ENCODE measurements at regions not wholly inside any gene's neighbourhood (a gene's known extent, or its start where the extent isn't known, plus 50 kb on each side); places are given as distances from the start of the nearest gene placed in this dataset.
"Not testable (repeated sequence)": the region's sequence is repeated elsewhere in the genome, so short reads cannot be mapped to it uniquely, and the experiment has no call there.

GRCh38 chr1:242670019-242670418 is 145.5 kb upstream of the PLD5 start:
- Mint-ChIP-seq H3K27ac (peak overlapping the region; percentile 51 to 86 (median 75)), H3K27me3 (ENCODE audit: low read depth) (no peaks in the 10 kb centered on the region), H3K4me3 (peak overlapping the region in 1 of 3 experiments; percentile 27), H3K36me3 (ENCODE audit: low read depth) (no peaks in the 10 kb centered on the region), H3K4me1 (peaks cover 17% of the 10 kb centered on the region), H3K9me3 (no peaks in the 10 kb centered on the region)
- TF ChIP-seq, protein P1, sequence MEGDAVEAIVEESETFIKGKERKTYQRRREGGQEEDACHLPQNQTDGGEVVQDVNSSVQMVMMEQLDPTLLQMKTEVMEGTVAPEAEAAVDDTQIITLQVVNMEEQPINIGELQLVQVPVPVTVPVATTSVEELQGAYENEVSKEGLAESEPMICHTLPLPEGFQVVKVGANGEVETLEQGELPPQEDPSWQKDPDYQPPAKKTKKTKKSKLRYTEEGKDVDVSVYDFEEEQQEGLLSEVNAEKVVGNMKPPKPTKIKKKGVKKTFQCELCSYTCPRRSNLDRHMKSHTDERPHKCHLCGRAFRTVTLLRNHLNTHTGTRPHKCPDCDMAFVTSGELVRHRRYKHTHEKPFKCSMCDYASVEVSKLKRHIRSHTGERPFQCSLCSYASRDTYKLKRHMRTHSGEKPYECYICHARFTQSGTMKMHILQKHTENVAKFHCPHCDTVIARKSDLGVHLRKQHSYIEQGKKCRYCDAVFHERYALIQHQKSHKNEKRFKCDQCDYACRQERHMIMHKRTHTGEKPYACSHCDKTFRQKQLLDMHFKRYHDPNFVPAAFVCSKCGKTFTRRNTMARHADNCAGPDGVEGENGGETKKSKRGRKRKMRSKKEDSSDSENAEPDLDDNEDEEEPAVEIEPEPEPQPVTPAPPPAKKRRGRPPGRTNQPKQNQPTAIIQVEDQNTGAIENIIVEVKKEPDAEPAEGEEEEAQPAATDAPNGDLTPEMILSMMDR (IDR thresholded peaks at IDR 0.05; ENCODE audit: unreplicated experiment in 3 of 3): no peak

DNA sequence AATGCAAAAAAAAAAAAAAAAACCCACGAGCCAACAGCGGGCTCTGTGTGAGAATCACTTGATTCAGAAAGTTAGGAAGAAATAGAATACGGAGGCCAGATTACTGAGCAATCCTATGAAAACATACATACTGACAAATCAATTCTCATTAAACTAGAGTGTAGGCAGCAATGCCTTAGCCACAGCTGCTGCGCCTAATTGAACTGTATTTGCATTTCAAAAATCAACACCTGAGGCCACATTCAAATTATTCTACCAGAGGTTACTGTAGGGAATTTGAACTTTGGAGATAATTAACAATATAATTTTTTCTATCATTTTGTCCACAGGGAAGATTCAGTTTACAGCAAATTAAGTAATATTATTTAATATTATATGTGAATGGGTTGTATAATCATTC is 138.4 kb upstream of the PLD5 start:
- H3K27me3 Mint-ChIP-seq (ENCODE audit: low read depth): peaks cover 5% of the 10 kb centered on the region
- H3K4me1 Mint-ChIP-seq: no peaks in the 10 kb centered on the region
- H3K36me3 Mint-ChIP-seq (ENCODE audit: low read depth): no peaks in the 10 kb centered on the region
- no peak overlapping the region for H3K27ac Mint-ChIP-seq
- no peak overlapping the region for H3K4me3 Mint-ChIP-seq
- TF ChIP-seq, protein P1 (IDR thresholded peaks at IDR 0.05; ENCODE audit: unreplicated experiment in 3 of 3): no peak
- no peaks in the 10 kb centered on the region for H3K9me3 Mint-ChIP-seq

DNA sequence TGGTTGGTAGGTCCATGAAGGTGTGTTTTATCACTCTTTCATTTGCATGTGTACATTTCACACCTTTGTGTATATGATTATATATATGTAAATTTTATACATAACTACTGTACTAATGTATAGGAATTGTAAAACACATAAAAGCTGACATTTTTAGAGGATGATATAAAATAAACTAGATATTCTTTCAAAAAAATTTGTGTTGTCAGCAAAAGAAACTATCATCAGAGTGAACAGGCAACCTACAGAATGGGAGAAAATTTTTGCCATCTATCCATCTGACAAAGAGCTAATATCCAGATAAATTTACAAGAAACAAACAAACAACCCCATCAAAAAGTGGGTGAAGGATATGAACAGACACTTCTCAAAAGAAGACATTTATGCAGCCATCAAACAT is 129.3 kb upstream of the PLD5 start:
- H3K36me3 Mint-ChIP-seq (ENCODE audit: low read depth); H3K27ac Mint-ChIP-seq; H3K4me1 Mint-ChIP-seq; H3K9me3 Mint-ChIP-seq; H3K4me3 Mint-ChIP-seq: not testable (repeated sequence)
- peaks cover 12% of the 10 kb centered on the region for H3K27me3 Mint-ChIP-seq (ENCODE audit: low read depth)

- H3K9me3 Mint-ChIP-seq: peaks cover 5% of the 10 kb centered on the region
- peaks cover 13% of the 10 kb centered on the region for H3K27me3 Mint-ChIP-seq (ENCODE audit: low read depth)
- no peaks in the 10 kb centered on the region for H3K36me3 Mint-ChIP-seq (ENCODE audit: low read depth)
- H3K27ac Mint-ChIP-seq: no peak overlapping the region
- no peaks in the 10 kb centered on the region for H3K4me1 Mint-ChIP-seq
- no peak overlapping the region for H3K4me3 Mint-ChIP-seq
- TF ChIP-seq, protein P1 (IDR thresholded peaks at IDR 0.05; ENCODE audit: unreplicated experiment in 3 of 3): no peak
Observed at GRCh38 chr1:242651817-242652216, 127.3 kb upstream of the PLD5 start.

- Mint-ChIP-seq H3K4me3 (no peak overlapping the region), H3K36me3 (ENCODE audit: low read depth) (no peaks in the 10 kb centered on the region), H3K27me3 (ENCODE audit: low read depth) (peaks cover 4% of the 10 kb centered on the region), H3K27ac (no peak overlapping the region), H3K4me1 (no peaks in the 10 kb centered on the region), H3K9me3 (no peaks in the 10 kb centered on the region)
- TF ChIP-seq, protein P1 (IDR thresholded peaks at IDR 0.05; ENCODE audit: unreplicated experiment in 3 of 3): no peak
Observed at GRCh38 chr1:242641461-242641860, 117.0 kb upstream of the PLD5 start.

GRCh38 chr1:242639104-242639503 is 114.6 kb upstream of the PLD5 start:
- Mint-ChIP-seq H3K27me3 (ENCODE audit: low read depth) (peaks cover 4% of the 10 kb centered on the region), H3K36me3 (ENCODE audit: low read depth) (no peaks in the 10 kb centered on the region), H3K9me3 (no peaks in the 10 kb centered on the region), H3K4me1 (no peaks in the 10 kb centered on the region), H3K4me3 (no peak overlapping the region), H3K27ac (no peak overlapping the region)
- TF ChIP-seq, protein P1 (IDR thresholded peaks at IDR 0.05; ENCODE audit: unreplicated experiment in 3 of 3): no peak

Measured in nephron (organoid).